ENCODE measurements at regions not wholly inside any gene's neighbourhood (a gene's known extent, or its start where the extent isn't known, plus 50 kb on each side); places are given as distances from the start of the nearest gene placed in this dataset.

DNA sequence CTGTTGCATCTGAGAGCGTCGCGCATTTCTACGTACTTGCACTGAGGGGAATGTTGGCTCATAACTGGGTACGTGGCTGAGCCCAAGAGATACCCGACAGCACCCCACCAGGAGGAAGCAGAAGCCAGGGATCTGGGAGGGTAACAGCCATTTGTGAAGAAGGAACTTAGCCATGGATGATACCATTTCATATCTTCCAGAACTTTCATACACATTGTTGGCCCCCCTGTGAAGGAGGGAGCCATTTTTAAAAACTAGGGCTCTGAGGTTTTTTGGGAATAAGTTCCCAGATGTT, 101.4 kb upstream of the SLC44A1 start:
- DNase-seq = no peak

DNA sequence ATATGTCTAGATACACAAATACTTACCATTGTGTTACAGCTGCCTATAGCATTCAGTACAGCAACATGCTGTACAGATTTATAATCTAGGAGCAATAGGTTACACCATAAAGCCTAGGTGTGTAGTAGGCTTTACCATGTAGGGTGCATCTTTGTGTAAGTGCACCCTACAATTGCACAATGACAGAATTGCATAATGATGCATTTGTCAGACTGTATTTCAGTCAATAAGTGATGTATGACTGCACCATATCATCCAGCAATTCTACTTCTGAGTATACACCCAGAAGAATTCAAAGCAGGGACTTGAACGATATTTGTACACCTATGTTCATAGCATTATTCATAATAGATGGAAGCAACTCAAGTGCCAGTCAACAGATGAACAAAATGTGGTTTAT, 100.4 kb upstream of the SLC44A1 start:
- DNase-seq = no peak

DNA sequence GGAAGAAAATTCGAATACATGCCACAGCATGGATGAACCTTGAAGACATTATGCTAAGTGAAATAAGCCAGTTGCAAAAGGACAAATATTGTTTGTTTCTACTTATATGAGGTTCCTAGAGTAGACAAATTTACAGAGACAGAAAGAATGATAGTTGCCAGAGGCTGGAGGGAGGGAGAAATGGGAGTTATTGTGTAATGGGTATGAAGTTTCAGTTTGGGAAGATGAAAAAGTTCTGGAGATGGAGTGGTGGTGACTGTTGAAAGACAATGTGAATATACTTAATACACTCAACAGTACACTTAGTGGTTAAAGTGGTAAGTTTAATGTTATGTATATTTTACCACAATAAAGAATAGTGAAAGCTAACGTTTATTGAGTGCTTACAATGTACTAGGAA, 99.6 kb upstream of the SLC44A1 start:
- no peak for DNase-seq

DNA sequence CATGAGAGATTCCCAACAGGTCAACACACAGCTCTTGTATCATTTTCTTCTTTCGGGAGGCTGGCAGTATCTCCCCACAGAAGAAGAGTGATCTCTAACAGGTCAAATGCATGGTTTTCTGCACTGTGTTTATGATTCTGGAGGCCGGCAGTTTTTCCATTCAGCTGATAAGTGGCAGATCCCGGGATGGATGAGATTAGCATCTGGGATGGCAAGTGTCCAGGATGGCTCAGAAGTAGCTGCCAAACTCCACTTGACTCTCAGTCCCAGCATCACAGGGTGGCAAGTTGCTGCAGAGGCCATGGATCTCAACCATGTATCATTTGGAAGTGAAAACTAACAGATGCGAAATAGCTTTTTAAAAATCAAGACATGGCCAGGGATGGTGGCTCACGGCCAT, 97.8 kb upstream of the SLC44A1 start:
- DNase-seq = peak in 9 of 58 donors; percentile 4 to 46 (median 17)

DNA sequence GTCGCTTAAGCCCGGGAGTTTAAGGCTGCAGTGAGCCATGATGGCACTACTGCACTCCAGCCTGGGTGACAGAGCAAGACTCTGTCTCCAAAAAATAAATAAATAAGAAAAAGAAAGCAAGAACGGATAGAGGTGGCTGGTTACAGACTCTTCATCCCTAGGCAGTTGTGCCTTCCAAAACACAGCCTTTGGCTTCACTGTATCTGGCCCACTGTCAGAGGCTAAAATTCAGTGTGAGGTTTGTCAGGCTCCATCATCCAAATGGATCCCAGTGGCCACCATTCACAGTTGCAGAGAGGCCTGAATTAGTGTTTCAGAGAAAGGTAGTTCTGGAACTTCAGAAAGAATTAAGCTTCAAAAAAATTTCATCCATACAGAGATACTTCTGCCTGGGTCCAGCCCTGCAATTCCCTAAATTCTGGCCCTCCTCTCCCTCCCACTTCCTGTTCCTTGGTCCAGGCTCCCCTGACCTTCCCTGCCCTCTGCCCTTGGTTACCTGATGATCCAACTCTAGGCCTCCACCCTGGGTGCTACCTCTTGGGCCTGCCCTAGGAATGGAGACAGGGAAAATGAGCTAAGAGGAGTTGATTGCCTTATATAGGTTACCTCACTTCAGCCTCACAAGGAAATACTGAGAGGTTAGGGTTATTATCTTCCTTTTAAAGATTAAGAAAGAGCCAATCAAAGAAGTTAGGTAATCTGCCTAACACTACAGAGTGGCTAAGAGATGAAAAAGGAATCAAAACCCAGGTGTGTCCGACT, 97.2 kb upstream of the SLC44A1 start:
- DNase-seq = no peak

DNA sequence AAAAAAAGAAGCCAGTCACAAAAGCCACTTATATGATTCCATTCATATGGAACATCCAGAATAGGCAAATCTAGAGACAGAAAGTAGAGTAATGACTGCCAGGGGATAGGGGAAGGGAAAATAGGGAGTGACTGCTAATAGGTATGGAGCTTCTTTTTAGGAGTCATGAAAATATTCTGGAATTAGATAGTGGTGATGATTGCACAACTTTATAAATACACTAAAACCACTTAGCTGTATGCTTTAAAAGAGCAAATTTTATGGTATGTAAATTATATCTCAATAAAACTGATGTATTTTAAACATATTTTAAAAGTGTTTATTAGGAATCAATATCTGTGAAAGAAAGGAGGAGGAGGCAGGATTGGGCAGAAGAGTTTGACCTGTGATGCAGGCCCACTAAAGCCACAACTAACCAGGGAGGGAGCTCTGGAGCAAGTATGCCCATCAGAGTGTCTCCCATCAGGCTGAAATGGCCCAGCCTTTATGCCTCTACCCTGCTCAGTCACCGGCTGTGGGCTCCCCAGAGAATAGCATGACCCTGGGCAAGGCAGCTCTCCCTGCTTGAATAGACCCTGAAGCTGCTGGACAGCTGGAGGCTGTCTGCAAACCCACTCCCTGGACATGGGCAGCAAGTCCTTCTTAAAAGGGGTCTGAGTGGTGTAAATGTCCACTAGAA, 96.0 kb upstream of the SLC44A1 start:
- no peak for DNase-seq

DNA sequence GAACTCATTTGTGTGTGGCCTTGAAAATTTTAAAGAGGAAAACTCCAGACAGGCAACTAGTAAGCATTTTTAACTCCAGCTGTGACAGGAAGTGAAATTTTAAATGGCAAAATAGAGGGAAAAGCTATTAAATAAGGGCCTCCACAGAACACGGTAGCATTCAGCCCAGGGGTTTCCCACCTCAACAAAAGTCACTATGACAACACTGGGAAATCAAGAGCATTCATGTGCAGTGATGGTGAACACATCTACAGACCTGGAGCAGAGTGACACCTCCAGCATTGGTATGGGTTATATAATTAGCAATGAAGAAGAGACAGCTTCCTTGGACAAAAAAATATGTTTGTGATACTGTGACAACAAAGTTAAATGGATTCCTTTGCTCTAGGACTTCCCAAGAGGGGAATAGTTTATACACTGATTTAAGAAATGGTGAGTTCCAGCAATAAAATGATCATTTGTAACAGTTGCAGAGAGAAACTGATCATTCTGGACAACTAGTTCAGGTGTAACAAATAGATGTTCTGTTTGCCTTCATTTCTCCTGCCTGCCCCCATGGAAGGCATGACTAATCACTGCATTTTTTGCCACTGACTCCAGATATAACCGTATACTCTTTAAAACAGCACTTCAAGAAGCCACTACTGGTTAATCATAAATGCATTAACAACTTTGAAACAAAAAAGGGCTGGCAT, 93.3 kb upstream of the SLC44A1 start:
- DNase-seq = no peak

DNA sequence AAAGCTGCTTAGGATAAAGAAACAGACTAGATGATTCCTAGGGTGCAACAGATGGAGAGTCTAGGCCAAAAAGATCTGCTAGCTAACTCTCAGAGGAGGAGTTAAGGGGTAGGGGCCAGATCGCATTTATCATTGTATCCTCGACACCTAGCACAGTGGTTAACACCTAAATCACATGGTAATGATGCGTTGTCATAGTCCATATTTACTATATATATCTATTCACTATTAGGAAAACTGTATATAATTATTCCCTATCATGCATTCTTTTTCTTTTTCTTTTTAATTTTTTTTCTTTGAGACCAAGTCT, 92.8 kb upstream of the SLC44A1 start:
- no peak for DNase-seq

DNA sequence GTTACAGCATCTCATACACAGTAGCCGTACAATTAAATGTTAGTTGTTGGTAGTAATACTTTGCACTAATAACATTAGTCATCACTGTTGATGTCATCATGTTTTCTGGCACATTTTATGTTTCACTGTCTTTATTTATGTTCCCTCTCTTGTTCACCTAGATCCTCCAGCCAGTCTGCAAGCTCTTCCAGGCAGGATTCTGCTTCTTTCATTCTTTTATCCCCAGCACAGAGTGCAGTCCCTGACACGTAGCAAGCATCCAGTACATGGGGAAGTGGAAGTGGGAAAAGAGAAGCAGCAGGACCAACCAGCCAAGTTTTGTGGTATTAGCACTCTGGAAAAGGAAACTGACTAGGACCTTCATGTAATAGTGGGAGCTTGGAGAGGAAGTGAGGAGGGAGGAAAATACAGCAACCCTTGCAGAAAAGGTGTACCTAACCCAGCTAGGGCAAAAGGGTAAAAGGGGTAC, 89.7 kb upstream of the SLC44A1 start:
- no peak for DNase-seq

DNA sequence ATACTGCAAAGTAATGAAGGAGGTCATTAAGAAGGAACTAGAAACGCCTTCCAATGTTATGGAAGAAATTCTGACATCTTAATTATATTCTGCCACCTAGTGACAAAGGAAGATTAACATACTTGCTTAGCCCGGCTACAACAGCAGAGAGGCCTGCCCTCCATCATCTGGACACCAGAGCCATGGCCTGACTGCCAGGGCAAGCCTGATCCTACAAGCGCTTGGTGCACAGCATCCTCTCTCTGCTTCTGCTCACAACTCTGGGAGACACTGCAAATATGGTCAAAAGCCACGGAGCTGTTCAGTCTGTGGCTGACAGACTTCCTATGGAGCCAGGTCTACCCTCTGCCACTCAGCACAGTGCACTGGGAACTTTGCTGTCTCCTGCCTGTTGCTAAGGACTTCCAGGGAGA, 87.3 kb upstream of the SLC44A1 start:
- DNase-seq = peak in 45 of 58 donors; percentile 9 to 76 (median 35)

DNA sequence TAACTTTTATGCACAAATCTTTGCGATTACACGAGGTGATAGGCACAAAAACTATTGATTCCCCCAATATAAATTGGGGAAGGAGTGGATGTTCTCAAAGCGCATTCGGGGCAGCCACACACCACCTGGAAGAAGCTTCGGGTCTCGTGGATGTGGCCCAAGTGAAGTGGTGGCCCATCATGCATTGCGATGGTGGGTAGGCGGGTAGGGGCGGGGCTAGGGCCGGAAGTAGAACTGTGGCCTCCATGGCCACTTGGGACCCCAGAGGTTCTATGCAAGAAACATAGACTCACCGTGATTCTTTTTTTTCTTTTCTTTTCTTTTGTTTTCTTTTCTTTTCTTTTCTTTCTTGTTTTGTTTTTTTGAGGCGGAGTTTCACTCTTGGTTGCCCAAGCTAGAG, 86.4 kb upstream of the SLC44A1 start:
- no peak for DNase-seq

DNA sequence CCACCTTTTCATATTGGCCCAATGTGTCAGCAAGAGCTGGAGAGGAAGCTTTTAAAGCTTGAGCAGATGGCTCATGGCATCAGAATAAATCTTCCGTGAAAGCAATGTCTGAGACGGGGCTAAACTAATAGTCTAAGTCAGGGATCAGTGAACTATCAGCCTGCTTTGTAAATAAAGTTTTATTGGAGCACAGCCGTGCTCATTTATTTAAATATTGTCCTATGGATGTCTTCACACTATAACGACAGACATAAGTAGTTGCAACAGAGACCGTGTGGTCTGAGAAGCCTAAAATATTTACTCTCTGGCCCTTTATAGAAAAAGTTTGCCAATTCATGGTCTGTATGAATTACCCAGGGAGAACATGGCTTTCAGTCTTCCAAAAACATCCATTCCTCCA, 85.6 kb upstream of the SLC44A1 start:
- no peak for DNase-seq

DNA sequence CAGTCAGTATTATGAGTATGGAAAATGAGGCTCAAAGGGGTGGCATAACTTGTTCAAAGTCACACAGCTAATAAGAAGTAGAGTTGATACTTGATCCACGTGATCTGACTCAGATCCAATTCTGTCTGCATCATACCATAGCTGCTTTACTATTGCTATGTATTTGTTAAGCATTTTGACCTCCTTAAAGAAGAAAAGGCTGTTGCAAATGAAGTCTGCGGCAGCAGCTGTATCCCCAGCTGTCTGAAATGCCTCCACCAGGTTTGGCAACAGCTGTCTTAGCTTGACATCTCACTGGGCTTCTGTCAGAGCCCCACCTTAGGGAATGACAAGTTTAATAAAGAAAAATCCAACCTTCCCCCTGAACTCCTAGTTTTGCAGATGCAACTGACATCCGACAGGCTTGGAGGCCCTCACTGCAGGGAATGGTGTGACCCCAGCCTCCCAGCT, 75.6 kb upstream of the SLC44A1 start:
- no peak for DNase-seq

DNA sequence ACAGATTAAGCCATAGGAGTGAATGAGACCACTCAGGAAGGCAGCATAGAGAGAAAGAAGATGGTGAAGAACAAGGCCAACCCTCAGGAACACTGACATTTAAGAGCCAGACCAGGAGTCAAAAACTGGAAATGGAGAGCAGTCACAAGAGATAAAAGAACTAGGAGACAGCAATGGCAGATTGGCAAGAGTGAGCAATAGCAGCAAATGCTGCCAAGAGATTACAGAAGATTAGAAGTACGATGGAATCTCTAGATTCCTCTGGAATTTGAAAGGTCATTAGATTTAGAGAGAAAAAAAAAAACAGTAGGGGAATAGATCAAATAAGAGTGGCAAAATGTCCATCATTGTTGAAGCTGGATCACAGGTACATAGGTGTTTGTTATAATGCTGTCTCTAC, 73.4 kb upstream of the SLC44A1 start:
- no peak for DNase-seq

DNA sequence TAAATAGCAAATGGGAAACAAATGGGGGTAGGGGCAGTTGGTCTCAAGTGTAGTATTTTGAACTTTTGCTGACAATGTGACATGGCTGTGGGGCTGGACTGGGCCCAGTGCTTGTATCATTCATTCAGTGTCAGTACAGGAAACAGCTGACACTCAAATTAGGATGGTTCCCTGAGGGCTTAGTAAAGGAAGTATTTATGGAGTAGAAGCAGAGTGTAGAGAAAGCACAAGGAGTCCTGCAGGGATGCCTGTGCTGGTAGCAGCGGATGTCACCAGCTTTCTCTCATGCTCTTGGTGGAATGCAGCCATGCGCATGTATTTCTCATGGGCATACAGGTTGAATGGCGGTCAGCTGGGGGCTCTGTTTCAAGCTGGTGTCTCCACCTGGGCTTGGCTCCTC, 72.9 kb upstream of the SLC44A1 start:
- no peak for DNase-seq

DNA sequence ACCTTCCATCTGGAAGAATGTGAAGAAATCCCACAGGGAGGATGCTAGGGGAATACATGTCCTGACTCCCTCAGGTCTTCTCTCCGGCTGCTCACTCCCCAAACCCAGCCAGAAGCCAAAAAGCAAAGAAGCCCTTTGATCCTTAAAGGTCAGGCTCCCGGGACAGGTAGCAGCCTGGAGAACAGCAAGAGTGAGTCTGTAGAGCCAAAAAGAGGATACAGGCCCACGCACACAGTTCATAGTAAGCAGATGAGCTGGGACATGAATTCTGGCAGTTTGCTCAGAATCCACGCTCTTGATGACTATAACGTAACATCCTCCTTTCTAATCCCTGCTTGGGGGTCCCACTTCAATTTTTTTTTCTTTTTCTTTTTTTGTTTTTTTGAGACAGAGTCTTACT, 72.0 kb upstream of the SLC44A1 start:
- DNase-seq = no peak

DNA sequence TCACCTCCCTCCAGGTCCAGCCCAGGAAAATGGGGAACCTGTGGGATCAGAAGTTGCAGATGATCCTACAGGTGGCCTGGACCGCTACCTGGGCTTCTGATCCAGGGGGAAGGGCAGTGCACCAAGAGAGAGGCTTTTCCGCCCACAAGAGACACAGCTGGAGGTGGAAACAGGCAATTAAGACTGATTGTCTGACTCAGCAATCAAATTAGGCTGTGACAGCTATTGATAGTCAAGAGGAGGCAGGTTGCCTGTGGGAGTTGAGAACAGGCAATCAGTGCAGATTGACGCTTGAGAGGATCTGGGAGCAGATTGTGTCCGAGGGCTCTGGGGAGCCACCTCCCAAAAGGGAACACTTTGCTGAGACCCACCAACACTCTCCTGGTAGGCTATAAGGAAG, 71.1 kb upstream of the SLC44A1 start:
- peak in 1 of 58 donors; percentile 23 for DNase-seq

DNA sequence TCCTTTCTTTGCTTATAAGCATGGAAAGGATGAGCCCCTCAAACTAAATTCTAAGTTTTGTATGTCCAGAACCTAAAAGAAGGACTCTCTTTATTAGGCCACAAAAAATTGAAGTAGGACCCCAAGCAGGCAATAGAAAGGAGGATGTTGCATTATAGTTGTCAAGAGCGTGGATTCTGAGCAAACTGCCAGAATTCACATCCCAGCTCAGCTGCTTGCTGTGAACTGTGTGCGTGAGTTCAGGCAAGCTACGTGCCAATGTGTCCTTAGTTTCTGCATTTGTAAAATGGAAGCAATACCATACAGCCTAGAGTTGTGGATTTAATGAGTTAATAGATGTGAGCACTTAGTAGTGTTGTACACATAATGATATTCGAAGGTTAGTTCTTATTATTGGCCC, 70.6 kb upstream of the SLC44A1 start:
- DNase-seq = no peak

DNA sequence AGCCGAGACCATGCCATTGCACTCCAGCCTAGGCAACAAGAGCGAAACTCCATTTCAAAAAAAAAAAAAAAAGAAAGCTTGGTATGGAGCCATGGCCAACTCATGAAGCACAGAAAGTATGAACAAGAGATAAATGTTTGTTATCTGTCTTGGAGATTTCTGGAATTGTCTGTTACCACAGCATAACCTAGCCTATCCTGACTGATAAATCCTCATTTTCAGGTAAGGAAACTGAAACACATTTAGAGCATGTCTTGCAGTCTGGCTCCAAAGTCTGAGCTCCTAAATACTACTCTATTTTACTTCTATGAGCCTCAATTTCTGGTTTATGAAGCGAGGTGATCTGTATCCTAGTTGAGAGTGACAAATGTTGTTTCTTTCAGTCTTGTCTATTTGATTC, 68.3 kb upstream of the SLC44A1 start:
- DNase-seq = no peak

DNA sequence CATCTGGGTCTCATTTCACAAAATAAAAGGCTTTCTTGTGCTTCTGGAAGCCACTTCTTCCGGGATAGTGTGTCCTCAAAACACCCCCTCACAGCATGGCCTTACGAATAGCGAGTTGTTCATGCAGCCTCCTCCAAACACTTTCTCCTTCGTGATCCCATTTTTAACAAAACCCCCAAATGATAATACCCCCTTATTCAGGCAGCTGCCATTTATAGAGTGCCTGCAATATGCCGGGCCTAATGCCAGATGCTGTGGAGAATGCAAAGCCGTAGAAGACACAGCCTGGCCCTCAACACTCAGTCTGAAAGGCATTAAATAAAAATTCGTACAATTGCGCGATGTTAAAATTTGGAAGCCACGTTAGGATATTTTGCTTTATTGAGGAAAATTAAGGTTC, 66.4 kb upstream of the SLC44A1 start:
- peak in 5 of 58 donors; percentile 2 to 8 (median 6) for DNase-seq

DNA sequence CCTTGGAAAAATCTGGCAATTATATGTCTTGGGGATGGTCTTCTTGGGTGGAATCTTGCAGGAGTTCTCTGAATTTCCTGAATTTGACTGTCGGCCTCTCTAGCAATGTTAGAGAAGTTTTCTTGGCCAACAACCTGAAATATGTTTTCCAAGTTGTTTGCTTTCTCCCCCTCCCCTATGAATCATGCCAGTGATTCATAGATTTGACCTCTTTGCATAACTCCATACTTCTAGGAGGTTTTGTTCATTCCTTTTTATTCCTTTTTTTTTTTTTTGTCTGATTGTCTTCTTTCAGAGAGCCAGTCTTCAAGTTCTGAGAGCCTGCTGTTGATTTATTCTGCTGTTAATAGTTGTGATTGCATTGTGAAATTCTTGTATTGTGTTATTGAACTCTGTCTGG, 56.7 kb upstream of the SLC44A1 start:
- DNase-seq = no peak

DNA sequence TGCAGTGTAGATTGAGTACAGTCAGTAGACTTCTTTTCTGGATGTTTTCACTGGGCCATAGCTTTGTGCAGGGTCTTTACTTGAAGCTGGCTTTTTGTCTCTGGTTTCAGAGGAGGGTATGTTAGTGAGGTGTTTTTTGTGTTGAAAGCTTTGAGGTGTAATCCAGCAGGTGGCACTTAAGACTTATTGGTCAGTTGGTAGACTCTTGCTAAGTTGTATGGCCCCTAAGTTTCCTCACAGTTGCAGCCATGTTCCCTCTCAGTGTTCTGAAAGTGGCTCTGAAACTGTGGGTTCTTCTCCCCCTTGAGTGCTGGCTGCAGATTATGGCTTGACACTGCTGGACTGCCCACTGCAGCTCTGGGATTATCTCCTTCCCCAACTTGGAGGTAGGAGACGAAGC, 55.7 kb upstream of the SLC44A1 start:
- no peak for DNase-seq
